Epithelial cell of prostate (primary cell): ENCODE measurements at regions not wholly inside any gene's neighbourhood (a gene's known extent, or its start where the extent isn't known, plus 50 kb on each side); places are given as distances from the start of the nearest gene placed in this dataset.
"Not testable (repeated sequence)": the region's sequence is repeated elsewhere in the genome, so short reads cannot be mapped to it uniquely, and the experiment has no call there.

Experiments
- DNase-seq: peaks from one replicate; pipeline ENCODE4 v3.0.0-alpha.2; 2011; ENCODE audit warnings: low read depth, low spot score
- H3K27ac ChIP-seq: fragments of 450-650 bp; 2 replicates; pipeline ENCODE4 v1.5.1; 2017; ENCODE audit warnings: mild to moderate bottlenecking

- no peak for DNase-seq
- H3K27ac ChIP-seq, result no peak overlapping the region
Measured at GRCh38 chr6:27532820-27533538, 60.1 kb upstream of the ZNF184 start.

- no peak for DNase-seq
- H3K27ac ChIP-seq, result no peak overlapping the region
Measured at GRCh38 chr6:27531772-27532459, 59.0 kb upstream of the ZNF184 start.

- DNase-seq, H3K27ac ChIP-seq: not testable (repeated sequence)
Measured at GRCh38 chr6:27529796-27530195, 56.9 kb upstream of the ZNF184 start.

- no peak for DNase-seq
Measured at GRCh38 chr6:27528714-27529113, 55.8 kb upstream of the ZNF184 start.

More at GRCh38 chr6:27528714-27529113, 55.8 kb upstream of the ZNF184 start:
- H3K27ac ChIP-seq, result no peak overlapping the region
